Bronchial epithelial cell (primary cell): ENCODE measurements at regions not wholly inside any gene's neighbourhood (a gene's known extent, or its start where the extent isn't known, plus 50 kb on each side); places are given as distances from the start of the nearest gene placed in this dataset.

ENCODE experiments used
- DNase-seq: peaks from one replicate; pipeline ENCODE4 v3.0.0-alpha.2; 2010; ENCODE audit warnings: low read depth
- FAIRE-seq: peaks from 2 replicates; lab custom pipeline; 2011; peaks lifted over from hg19 to GRCh38; lab: Jason Lieb, UNC
- H3K27me3 ChIP-seq: 2 replicates; pipeline ENCODE4 v1.5.1; 2011; ENCODE audit warnings: low read length; ENCODE audit not compliant: control insufficient read depth, insufficient read depth
- H3K36me3 ChIP-seq: 2 replicates; pipeline ENCODE4 v1.5.1; 2011; ENCODE audit warnings: low read length; ENCODE audit not compliant: control insufficient read depth, insufficient read depth
- H3K4me3 ChIP-seq: 2 replicates; pipeline ENCODE4 v1.5.1; 2011; ENCODE audit warnings: mild to moderate bottlenecking, low read depth, low read length, control low read depth
- CTCF ChIP-seq: IDR thresholded peaks from 2 replicates; pipeline ENCODE4 v1.5.1; 2011; ENCODE audit warnings: mild to moderate bottlenecking, moderate library complexity, low read length, control low read depth, inconsistent platforms; ENCODE audit not compliant: insufficient read depth, severe bottlenecking

DNA sequence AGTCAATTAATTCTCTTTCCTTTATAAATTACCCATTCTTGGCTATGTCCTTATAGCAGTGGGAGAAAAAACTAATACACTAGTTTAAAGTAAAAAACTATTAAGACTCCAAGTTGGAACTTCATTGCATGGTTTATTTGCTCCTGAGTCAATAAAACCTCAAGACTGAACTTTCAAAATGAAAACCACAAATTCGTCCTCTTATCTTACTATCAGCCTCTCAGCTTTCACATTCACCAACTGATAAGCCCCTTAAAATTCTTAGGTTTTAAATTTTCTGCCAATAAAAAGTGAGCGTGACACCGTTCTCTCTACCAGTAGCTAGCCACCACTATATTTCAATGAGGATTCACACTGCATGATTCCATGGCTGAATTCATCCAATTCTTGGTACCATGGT is 346.4 kb upstream of the NPSR1 start:
- no peak overlapping the region for H3K4me3 ChIP-seq
- H3K27me3 ChIP-seq = no peaks in the 10 kb centered on the region
- H3K36me3 ChIP-seq = no peaks in the 10 kb centered on the region
- no peak for DNase-seq
- TF ChIP-seq CTCF = no peak
- no peak for FAIRE-seq

- H3K36me3 ChIP-seq = no peaks in the 10 kb centered on the region
- DNase-seq (no peak), FAIRE-seq (no peak)
- TF ChIP-seq CTCF = no peak
- no peaks in the 10 kb centered on the region for H3K27me3 ChIP-seq
- no peak overlapping the region for H3K4me3 ChIP-seq
Measured at GRCh38 chr7:34312624-34313023, 345.4 kb upstream of the NPSR1 start.

- FAIRE-seq = no peak
- H3K27me3 ChIP-seq = no peaks in the 10 kb centered on the region
- no peak for TF ChIP-seq CTCF
- DNase-seq = no peak
- H3K4me3 ChIP-seq = no peak overlapping the region
- H3K36me3 ChIP-seq = no peaks in the 10 kb centered on the region
Measured at GRCh38 chr7:34313289-34313688, 344.7 kb upstream of the NPSR1 start.

GRCh38 chr7:34315032-34315431 is 343.0 kb upstream of the NPSR1 start:
- DNase-seq (peak; percentile 64), FAIRE-seq (no peak)
- Histone ChIP-seq H3K36me3 (no peaks in the 10 kb centered on the region), H3K4me3 (no peak overlapping the region), H3K27me3 (no peaks in the 10 kb centered on the region)
- TF ChIP-seq CTCF = no peak

DNA sequence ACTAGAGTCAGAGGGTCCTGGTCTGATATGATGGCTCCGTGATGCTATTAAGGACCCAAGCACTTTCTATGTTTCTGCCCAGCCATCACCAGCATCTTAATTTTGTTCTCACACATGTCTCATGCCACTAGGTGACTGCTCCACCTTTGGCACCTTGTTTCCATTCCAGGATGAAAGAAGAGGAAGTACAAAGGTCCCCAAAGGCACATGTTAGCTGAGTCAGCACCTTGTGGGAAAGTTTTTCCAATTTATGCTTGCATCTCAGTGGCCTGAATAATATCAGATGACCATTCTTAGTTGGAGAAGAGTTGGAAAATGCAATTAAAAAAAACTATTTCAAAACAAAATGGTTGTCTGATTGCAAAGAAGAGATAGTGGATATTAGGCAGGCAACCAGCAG is 341.0 kb upstream of the NPSR1 start:
- DNase-seq = no peak
- Histone ChIP-seq H3K4me3 (no peak overlapping the region), H3K36me3 (no peaks in the 10 kb centered on the region), H3K27me3 (no peaks in the 10 kb centered on the region)
- no peak for FAIRE-seq
- no peak for TF ChIP-seq CTCF

- FAIRE-seq (no peak), DNase-seq (peak; percentile 28)
- TF ChIP-seq CTCF = no peak
- Histone ChIP-seq H3K36me3 (no peaks in the 10 kb centered on the region), H3K4me3 (no peak overlapping the region), H3K27me3 (no peaks in the 10 kb centered on the region)
Measured at GRCh38 chr7:34320412-34320811, 337.6 kb upstream of the NPSR1 start.
